HL-60 (cell line): ENCODE measurements at regions not wholly inside any gene's neighbourhood (a gene's known extent, or its start where the extent isn't known, plus 50 kb on each side); places are given as distances from the start of the nearest gene placed in this dataset.

Source experiments
- DNase-seq, 2 experiments: peaks; one replicate each; pipeline ENCODE4 v3.0.0-alpha.2; 2010 to 2020; ENCODE audit warnings: low read depth in 1 of 2, low spot score in 1 of 2
- H3K27ac ChIP-seq: fragments of 250-450 bp; sonication (Bioruptor Pico); replicated peaks from 2 replicates; pipeline ENCODE4 v1.5.1; 2020; ENCODE audit warnings: mild to moderate bottlenecking, moderate library complexity
- H3K27me3 ChIP-seq: fragments of 250-450 bp; sonication (Bioruptor Pico); 2 replicates; pipeline ENCODE4 v1.5.1; 2021; ENCODE audit warnings: mild to moderate bottlenecking, moderate library complexity; ENCODE audit not compliant: insufficient read depth, poor library complexity, severe bottlenecking
- H3K4me3 ChIP-seq: replicated peaks from 2 replicates; pipeline ENCODE4 v1.5.1; 2011; ENCODE audit warnings: mild to moderate bottlenecking, control low read depth, low read length; ENCODE audit not compliant: insufficient read depth
- GABPA ChIP-seq: IDR thresholded peaks from 2 replicates; pipeline ENCODE4 v1.6.1; 2012; ENCODE audit warnings: low read depth
- POLR2AphosphoS5 ChIP-seq: IDR thresholded peaks from 2 replicates; pipeline ENCODE4 v1.6.1; 2012; ENCODE audit warnings: low read depth
- SPI1 ChIP-seq: IDR thresholded peaks from 2 replicates; pipeline ENCODE4 v1.6.1; 2012; ENCODE audit warnings: low read depth, mild to moderate bottlenecking, borderline replicate concordance
- TF ChIP-seq, protein P1 (sequence below): IDR thresholded peaks from 2 replicates; pipeline ENCODE4 v1.6.1; 2012; ENCODE audit warnings: low read depth; ENCODE audit not compliant: insufficient replicate concordance
- TF ChIP-seq, protein P2 (sequence below): IDR thresholded peaks from one replicate; pipeline ENCODE4 v1.5.1; 2011; ENCODE audit warnings: low read length, control low read depth, inconsistent platforms; ENCODE audit not compliant: insufficient read depth

- H3K27me3 ChIP-seq, result no peaks in the 10 kb centered on the region
- no peak for DNase-seq
- TF ChIP-seq, protein P1, sequence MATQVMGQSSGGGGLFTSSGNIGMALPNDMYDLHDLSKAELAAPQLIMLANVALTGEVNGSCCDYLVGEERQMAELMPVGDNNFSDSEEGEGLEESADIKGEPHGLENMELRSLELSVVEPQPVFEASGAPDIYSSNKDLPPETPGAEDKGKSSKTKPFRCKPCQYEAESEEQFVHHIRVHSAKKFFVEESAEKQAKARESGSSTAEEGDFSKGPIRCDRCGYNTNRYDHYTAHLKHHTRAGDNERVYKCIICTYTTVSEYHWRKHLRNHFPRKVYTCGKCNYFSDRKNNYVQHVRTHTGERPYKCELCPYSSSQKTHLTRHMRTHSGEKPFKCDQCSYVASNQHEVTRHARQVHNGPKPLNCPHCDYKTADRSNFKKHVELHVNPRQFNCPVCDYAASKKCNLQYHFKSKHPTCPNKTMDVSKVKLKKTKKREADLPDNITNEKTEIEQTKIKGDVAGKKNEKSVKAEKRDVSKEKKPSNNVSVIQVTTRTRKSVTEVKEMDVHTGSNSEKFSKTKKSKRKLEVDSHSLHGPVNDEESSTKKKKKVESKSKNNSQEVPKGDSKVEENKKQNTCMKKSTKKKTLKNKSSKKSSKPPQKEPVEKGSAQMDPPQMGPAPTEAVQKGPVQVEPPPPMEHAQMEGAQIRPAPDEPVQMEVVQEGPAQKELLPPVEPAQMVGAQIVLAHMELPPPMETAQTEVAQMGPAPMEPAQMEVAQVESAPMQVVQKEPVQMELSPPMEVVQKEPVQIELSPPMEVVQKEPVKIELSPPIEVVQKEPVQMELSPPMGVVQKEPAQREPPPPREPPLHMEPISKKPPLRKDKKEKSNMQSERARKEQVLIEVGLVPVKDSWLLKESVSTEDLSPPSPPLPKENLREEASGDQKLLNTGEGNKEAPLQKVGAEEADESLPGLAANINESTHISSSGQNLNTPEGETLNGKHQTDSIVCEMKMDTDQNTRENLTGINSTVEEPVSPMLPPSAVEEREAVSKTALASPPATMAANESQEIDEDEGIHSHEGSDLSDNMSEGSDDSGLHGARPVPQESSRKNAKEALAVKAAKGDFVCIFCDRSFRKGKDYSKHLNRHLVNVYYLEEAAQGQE, result no peak
- TF ChIP-seq SPI1, result no peak
- TF ChIP-seq, protein P2, sequence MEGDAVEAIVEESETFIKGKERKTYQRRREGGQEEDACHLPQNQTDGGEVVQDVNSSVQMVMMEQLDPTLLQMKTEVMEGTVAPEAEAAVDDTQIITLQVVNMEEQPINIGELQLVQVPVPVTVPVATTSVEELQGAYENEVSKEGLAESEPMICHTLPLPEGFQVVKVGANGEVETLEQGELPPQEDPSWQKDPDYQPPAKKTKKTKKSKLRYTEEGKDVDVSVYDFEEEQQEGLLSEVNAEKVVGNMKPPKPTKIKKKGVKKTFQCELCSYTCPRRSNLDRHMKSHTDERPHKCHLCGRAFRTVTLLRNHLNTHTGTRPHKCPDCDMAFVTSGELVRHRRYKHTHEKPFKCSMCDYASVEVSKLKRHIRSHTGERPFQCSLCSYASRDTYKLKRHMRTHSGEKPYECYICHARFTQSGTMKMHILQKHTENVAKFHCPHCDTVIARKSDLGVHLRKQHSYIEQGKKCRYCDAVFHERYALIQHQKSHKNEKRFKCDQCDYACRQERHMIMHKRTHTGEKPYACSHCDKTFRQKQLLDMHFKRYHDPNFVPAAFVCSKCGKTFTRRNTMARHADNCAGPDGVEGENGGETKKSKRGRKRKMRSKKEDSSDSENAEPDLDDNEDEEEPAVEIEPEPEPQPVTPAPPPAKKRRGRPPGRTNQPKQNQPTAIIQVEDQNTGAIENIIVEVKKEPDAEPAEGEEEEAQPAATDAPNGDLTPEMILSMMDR, result no peak
- no peak for TF ChIP-seq GABPA
- TF ChIP-seq POLR2AphosphoS5, result no peak
- H3K27ac ChIP-seq, result no peak overlapping the region
- H3K4me3 ChIP-seq, result no peak overlapping the region
These were observed 126.4 kb upstream of the BTBD3 start for GRCh38 chr20:11791316-11791715.

DNA sequence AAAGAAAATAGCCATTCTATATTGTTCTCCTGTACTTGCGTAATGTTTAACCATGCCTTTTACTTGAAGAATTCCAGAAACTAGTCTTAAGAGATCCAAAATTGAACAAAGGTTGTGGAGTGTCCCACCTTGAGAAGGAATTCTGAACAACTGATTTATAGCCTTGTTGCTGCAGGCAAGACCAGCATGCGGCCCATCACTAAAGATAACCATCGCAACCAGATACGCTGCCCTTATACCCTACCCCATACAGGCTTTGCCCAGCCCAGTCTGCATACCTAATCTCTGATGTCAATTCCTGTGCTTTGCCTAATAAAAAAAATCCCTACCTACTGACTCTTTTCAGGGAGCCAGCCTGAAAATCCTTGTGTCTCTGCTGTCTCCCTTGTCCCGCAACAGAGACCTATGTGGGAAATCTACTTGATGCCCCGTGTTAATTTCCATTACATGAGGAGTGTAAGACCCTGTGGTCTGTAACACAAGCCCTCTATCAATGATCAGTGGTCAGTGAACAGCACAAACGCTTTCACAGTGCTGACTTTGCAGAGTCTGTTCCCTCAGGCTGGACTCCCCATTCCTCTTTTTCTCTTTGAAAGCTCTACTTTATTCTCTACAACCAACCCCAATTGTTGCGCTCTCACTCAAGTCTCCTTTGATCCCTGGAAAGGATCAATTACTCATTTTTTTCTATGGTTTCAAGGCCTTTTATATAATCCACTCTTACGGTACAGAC lies 125.7 kb upstream of the BTBD3 start:
- DNase-seq, result no peak
- Histone ChIP-seq H3K4me3 (no peak overlapping the region), H3K27me3 (no peaks in the 10 kb centered on the region), H3K27ac (no peak overlapping the region)
- TF ChIP-seq, protein P1, result no peak
- no peak for TF ChIP-seq GABPA
- no peak for TF ChIP-seq SPI1
- TF ChIP-seq, protein P2, result no peak
- TF ChIP-seq POLR2AphosphoS5, result no peak

- Histone ChIP-seq H3K4me3 (no peak overlapping the region), H3K27ac (no peak overlapping the region), H3K27me3 (no peaks in the 10 kb centered on the region)
- TF ChIP-seq POLR2AphosphoS5, result no peak
- TF ChIP-seq, protein P1, result no peak
- TF ChIP-seq, protein P2, result no peak
- TF ChIP-seq SPI1, result no peak
- no peak for TF ChIP-seq GABPA
- DNase-seq, result no peak
These were observed 125.1 kb upstream of the BTBD3 start for GRCh38 chr20:11792568-11792953.
